Right renal cortex interstitium (tissue), 3 donors: ENCODE measurements at regions not wholly inside any gene's neighbourhood (a gene's known extent, or its start where the extent isn't known, plus 50 kb on each side); places are given as distances from the start of the nearest gene placed in this dataset.

ENCODE experiments used
- DNase-seq, 3 donors: peaks; one replicate each; pipeline ENCODE4 v3.0.0-alpha.2; 2013; ENCODE audit warnings: low read depth in 3 of 3, low spot score in 2 of 3

- no peak for DNase-seq
Measured at GRCh38 chr2:122993592-122993991, 1031.5 kb upstream of the CNTNAP5 start.

DNA sequence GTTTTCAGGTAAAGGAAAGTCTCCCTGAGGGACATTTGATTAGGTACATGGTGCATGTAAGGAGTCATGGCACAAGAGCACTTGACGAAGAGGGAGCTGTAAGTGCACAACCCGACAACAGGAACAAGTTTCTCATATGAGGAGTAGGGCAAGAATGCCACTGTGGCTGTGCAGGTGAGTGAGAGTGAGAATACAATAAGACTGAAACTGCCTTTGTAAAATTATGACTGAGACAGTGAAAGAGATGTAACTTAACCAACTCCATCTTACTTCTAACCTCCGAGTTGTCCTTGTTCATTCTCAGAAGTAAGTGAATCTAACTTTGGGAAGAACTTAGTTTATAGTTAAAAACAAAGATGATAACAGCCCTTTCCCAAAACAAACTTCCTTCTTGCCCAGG lies 1025.8 kb upstream of the CNTNAP5 start:
- DNase-seq = no peak

GRCh38 chr2:122999821-123000220 lies 1025.3 kb upstream of the CNTNAP5 start:
- no peak for DNase-seq

DNA sequence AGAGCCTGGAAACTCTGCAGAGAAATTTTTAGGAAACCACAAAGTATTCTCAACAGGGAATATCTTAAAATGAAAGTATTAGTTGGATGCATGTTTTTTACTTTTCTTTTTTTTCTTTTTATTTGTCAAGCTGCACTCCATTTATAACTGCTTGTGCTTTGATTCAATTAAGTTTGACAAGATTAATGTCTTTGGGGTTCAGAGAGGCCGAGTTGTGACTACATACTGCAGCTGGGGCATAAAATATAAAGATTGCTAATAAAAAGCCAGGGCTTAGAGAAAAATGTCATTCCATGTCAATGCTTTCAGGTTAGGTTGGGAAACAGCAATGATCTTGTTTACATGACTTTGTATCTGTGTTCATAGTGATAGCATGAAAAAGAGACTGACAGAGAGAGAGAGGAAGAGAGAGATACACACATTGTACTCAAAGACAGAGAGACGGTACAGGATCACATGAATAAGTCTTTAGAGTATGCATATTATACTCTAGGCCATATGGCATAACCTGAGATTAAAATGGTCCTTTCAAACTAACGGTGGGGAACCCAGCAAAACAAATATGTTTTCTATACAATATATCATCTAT lies 1022.3 kb upstream of the CNTNAP5 start:
- peak; percentile 32 to 48 (median 40) for DNase-seq

GRCh38 chr2:123015186-123015585 lies 1009.9 kb upstream of the CNTNAP5 start:
- DNase-seq = no peak

- DNase-seq = no peak
Measured at GRCh38 chr2:123035541-123035940, 989.5 kb upstream of the CNTNAP5 start.

- DNase-seq = no peak
Measured at GRCh38 chr2:123036300-123036699, 988.8 kb upstream of the CNTNAP5 start.

DNA sequence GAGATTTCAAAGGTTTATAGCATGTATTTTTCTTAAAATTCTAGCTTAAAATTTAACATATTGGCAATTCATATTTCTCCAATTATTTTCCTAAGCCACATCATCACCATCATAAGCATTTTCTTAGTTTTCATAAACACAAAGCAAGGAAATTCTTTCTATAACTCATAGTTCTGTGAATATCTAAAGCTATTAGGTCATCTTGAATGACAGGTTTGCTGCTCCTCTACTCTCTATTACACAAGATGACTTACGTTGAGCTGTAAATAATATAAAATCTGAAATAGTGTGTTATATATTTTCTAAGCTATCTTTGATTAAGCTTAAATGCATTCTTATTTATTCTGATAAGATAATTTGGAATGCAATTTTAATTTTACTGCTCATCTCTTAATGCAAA lies 984.6 kb upstream of the CNTNAP5 start:
- DNase-seq = no peak

DNA sequence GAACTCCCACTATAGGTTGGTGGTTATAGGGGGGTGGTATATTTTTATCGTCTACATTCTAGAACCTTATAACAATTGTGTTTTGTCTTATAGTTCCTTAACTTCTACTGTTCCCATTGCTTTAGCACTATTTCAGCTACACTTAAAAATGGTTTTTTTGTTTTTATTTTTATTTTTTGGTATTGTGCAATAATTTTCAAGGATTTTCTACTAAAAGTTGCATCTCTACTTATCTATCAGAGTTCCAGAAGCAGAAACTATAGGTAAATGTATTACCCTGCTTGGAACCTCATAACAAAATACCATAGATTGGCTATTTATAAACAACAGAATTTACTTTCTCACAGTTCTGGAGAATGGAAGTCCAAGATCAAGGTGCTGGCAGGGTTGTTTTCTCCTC lies 981.6 kb upstream of the CNTNAP5 start:
- no peak for DNase-seq

GRCh38 chr2:123045713-123046112 lies 979.4 kb upstream of the CNTNAP5 start:
- no peak for DNase-seq

GRCh38 chr2:123047186-123047585 lies 977.9 kb upstream of the CNTNAP5 start:
- DNase-seq = no peak

DNA sequence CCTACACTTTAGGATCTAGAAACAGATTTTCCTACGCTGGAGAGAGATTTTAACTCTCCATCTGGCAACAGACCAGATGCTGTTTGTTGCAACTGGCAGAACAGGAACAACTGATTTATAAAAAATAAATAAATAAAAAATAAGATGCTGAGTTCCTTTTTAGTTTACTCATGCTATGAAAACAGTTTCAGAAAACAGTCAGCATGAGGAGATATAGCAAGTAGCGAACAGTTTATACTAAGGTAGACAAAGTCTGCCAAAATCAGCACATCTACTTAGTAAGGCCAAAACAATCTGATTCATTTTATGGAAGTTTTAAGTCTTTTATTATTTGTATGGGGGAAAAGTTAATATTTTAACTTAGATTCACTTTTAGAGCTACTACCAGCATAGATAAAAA lies 974.0 kb upstream of the CNTNAP5 start:
- DNase-seq = no peak

GRCh38 chr2:123061534-123061933 lies 963.6 kb upstream of the CNTNAP5 start:
- DNase-seq = no peak

DNA sequence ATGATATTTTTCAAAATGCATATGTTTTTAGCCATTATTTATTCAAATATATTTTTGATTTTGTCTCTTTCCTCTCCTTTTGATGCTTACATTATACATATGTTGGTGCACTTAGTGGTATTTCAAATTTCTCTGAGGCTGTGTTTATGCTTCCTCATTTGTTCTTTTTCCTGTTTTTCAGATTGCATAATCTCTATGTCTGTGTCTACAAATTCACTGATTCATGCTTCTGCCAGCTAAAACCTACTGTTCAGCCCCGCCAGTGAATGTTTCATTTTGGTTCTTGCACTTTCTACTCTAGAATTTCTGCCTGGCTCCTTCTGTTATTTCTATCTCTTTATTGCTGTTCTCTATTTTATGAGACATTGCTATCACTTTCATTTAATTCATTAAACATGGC lies 951.7 kb upstream of the CNTNAP5 start:
- no peak for DNase-seq

DNA sequence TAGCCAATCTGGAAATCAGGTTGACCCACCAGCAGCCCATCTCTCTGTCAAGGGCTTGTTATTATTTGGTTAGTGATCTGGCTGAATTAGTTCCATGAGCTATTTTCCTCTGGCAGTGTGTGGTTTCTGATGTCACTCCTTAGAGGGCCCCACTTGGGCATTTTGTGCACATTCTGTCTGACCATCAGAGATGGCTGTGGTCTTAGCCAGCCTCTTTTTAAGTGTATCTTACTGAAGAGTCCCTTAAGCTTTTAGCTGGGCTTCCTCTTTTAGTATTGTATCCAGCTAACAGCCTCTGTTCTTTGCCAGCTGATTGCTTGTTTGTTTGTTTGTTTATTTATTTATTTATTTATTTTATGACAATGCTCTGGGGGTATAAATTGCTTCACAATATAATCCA lies 951.1 kb upstream of the CNTNAP5 start:
- DNase-seq = no peak

- no peak for DNase-seq
Measured at GRCh38 chr2:123077101-123077500, 948.0 kb upstream of the CNTNAP5 start.

GRCh38 chr2:123080331-123080730 lies 944.8 kb upstream of the CNTNAP5 start:
- DNase-seq = no peak

- DNase-seq = no peak
Measured at GRCh38 chr2:123085484-123085883, 939.6 kb upstream of the CNTNAP5 start.

DNA sequence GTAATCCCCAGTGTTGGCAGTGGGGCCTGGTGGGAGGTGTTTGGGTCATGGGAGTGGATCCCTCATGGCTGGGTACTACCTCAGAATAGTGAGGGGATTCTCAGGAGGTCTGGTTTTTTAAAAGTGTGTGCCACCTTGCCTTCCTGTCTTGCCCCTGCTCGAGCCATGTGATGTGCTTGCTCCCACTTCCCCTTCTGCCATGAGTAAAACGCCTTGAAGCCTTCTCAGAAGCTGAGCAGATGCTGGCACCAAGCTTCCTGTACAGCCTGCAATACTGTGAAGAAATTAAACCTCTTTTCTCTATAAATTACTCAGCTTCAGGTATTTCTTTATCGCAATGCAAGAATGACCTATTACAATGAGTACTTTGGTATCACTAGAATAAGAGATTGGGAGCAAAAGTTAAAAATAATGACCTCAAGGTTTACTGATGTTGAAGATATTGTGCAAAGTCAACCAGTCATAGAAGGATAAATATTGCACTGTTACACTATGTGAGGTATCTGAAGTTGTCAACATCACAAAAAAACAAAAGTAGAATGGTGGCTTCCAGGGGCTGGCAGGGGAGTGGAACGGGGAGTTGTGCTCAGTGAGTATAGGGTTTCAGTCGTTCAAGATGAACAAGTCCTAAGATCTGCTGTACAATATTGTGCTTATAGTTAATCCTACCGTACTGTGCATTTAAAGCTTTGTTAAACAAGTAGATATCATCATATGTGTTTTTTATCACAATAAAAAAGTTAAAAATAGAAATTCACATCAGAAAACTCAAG lies 938.3 kb upstream of the CNTNAP5 start:
- no peak for DNase-seq

DNA sequence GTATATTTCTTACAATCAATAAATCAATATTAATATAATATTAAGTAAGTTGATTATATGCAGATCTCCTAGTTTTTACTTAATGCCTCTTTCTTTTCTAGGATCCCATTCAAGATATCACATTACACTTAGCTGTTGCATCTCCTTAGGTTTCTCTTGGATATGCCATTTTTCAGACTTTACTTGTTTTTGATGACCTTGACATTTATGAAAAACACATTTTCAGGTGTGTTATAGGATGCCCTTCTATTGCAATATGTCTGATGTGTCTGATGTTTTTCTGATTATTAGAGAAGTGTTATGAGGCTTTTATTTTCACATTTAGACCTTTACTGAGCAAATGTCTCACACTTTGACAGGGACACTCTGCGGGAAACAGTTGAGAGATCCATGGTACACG lies 933.6 kb upstream of the CNTNAP5 start:
- no peak for DNase-seq

DNA sequence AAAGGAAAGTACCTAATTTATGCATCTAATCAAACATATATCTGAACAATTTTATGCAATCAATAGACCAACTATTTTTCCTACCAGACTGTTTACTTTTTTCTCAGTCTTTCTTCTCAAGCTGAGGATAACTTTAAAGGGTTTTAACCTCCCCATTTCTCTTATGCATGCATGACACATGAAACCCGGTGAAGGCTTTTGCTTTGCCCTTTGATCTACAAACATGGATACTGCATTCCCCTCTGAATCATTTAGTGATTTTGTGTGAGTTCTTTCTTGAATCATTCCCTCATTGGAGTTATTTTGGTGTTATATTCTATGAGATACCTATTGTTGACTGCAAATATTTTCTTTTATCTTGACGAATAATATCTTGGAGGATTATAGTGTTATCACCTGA lies 931.9 kb upstream of the CNTNAP5 start:
- DNase-seq = no peak

DNA sequence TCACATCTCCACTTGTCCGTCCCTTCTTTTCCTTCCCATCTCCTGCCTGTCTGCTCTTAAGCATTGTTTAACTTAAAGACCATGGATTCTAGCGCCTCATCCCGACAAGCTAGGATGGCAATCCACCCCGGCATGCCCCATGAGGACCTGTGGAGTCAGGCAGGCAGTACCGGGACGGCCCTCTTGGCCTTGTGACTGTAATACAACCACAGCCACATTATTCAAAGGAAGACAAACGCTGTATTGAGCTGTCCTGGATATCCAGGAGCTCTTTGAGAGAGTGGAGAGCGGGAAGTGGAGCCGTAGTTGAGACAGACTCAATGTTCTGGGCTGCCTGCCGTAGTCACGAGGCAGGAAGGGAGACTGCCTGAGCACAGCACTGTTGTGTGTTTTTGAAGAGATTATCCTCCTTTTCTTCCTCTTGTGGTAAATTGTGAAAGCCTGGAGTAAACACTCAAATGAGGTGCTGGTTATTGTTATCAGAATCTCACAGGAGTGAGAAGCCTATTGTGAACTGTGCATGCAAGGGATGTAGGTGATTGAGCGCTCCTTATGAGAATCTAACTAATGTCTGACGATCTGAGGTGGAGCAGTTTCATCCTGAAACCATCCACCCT lies 929.8 kb upstream of the CNTNAP5 start:
- DNase-seq = no peak
